A204.1 (cell line): ENCODE measurements at regions not wholly inside any gene's neighbourhood (a gene's known extent, or its start where the extent isn't known, plus 50 kb on each side); places are given as distances from the start of the nearest gene placed in this dataset.

Source experiments
- FAIRE-seq: peaks from 2 replicates; lab custom pipeline; 2012; peaks lifted over from hg19 to GRCh38; lab: Jason Lieb, UNC

DNA sequence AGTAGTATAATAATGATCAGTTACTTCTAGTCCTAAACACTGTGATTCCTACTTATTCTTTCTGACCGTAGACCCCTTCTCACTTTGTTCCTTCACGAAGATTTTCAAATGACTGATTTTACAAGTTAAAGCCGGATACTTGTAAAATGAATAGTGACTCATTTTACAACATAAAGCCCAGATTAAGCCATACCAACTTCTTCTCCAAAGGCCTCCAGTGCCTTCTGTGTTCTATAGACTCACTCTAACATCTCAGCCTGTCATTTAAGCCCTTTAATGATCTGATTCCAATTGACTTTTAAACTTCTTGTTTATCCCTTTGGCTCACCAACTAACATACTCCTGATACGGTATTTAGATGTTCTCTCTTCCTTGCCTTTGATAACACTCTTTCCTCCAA lies 480.0 kb upstream of the HS3ST1 start:
- no peak for FAIRE-seq

DNA sequence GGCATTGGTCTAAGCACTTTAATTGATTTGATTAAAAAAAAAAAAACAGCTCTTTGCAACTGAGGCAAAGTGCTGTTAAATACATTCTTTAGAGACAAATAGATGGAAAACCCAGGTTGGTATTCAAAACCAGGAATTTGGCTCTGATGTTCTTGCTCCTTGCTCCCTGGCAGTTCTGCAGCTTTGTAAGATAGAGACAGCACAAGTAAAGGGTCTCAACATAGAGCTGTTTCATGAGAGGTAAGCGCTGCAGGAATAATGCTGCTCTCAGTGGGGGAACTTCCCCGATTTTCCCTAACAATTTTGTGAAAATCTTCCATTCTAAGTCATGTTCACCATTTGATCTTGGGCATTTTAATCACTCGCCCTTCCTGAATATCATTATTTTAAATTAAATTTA lies 479.5 kb upstream of the HS3ST1 start:
- FAIRE-seq, result no peak

DNA sequence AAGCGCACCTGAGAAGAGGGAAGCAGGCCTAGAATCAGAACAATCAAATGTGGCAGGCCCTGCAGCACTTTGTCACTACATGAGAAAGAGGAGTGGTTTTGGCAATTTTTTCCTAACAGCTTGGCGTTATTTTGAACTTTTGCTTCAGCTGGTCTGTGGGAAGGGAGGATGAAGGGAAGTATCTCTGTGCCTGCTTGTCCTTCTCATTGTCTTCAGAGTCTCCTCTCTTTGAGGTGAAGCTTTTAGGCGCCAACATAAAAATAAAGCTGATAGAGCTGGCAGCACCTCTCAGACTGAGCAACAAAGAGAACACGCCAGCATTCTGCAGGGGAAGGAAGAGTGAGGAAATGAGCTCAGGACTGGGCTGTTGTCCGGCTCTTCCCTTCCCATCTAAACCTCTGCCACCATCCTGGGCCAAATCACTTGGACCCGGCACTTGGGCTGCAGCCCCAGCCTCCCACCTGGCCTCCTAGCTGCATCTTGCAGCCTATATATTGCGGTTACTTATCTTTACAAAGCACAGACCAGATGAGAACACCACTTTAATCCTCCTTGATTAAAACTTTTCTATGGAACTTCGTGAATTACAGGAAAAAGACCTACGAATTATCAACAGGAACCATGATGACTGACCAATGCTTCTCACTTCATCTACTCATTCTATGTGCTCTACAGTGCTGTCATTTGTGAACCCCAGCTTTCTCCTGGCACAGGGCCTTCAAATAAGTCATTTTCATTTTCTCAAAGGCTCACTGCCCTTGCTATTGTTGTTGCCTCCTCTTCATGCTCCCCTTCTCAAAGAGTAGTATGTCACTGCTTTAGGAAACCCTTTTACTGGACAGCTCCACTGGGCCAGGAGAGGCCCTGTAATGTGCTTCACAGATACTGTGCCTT lies 476.4 kb upstream of the HS3ST1 start:
- FAIRE-seq, result no peak

GRCh38 chr4:11904117-11904535 lies 475.4 kb upstream of the HS3ST1 start:
- no peak for FAIRE-seq

- FAIRE-seq, result no peak
Observed at GRCh38 chr4:11901089-11901488, 472.4 kb upstream of the HS3ST1 start.

GRCh38 chr4:11900359-11900758 lies 471.7 kb upstream of the HS3ST1 start:
- no peak for FAIRE-seq

DNA sequence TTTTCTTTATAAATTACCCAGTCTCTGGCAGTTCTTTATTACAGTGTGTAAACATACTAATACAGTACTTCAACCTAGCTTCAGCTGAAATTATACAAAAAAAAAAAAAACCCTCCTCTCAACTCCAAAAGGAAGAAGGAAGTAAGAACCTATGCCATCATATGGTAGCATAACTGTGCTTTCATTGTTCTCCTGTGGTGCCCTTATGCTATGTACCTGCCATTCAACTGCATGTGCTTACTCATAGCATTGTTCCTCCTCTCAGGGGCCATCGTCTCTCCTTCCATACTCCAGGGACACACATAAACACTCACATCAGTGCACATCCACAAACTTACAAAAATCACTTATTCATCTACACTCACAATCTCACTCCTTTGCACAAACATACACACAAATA lies 470.1 kb upstream of the HS3ST1 start:
- FAIRE-seq, result no peak

DNA sequence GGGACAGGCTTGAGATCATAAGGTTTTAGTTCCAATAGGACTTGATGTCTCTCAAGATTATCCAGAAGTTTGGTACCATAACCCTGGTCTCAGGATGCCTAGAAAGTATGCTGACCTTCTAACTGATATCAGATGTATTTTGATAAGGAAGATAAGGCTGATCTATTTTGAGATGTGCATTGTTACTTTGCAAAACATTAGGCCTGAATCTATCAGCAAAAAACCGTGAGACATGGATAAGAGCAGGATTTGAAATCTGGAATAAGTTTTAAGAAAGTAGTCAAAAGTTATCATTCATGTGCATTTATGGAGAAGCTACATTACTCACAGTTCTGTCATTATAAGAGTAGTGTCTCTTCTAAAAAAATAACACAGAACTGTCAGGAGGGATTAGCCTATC lies 467.1 kb upstream of the HS3ST1 start:
- no peak for FAIRE-seq

GRCh38 chr4:11894977-11895376 lies 466.3 kb upstream of the HS3ST1 start:
- no peak for FAIRE-seq

DNA sequence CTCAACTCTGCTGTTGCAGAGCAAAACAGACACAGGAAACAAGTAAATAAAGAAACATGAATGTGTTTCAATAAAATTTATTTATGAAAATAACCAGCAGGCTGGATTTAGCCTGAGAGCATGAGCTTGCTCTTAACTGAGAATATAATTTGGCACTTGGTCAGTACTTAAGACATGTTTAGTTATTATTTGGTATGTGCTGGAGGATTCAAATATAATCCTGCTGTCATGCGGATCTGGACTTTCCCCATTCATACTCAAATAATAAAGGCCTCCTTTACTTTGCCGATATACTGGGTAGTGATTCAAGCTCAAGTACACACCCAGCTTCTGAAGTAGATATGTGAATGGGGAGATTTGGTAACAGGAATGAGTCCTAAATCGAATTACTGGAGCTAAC lies 465.5 kb upstream of the HS3ST1 start:
- FAIRE-seq, result no peak

- FAIRE-seq, result no peak
Observed at GRCh38 chr4:11889099-11889498, 460.4 kb upstream of the HS3ST1 start.

- no peak for FAIRE-seq
Observed at GRCh38 chr4:11881947-11882346, 453.3 kb upstream of the HS3ST1 start.

DNA sequence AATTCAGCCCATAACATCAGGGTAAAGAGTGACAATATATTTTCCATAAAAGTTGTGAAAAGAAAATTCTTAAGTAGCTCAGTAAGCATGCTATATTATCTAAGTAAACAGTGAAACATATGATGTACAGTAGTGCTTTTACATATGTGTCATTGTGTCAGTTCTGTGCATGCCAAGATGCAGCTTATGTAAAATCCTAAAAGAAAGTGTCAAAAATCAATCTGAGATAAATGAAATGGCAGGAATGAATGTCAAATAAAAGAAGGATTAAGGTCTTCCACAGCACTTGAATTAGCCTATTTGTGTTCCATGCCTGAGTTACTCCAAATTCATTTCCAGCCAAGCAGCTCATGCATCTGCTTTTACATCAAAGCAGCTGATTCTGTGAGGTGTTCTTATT lies 452.7 kb upstream of the HS3ST1 start:
- no peak for FAIRE-seq

DNA sequence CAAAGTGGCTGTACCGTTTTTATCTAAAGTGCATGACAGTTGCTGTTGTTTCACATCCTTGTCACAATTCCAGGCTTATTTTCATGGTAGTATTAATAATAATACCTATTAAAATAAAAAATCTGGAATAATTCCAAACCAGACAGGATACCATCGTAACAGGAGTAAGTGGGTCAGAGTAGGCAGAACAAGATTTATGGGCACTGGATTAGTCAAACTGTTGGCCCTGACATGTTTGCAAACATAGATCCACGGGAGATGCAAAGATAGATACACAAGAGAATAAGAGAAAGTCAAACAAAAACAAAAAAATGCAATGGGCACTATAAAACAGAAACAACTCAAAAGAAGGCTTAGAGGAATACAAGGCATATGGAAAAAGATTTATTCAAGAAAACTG lies 449.5 kb upstream of the HS3ST1 start:
- no peak for FAIRE-seq

DNA sequence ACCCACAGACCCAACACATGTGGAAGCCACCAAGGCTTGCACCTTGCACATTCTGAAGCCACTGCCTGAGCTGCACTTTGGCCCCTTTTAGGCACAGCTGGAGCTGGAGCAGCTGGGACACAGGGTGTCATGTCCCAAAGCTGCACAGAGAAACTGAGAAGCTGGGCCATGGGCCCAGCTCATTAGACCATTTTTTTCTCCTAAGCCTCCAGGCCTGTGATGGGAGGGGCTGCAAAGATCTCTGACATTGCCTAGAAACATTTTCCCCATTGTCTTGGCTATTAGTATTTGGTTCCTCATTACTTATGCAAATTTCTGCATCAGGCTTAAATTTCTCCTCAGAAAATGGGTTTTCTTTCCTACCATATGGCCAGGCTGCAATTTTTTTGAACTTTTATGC lies 447.4 kb upstream of the HS3ST1 start:
- FAIRE-seq, result no peak

- FAIRE-seq, result no peak
Observed at GRCh38 chr4:11869191-11869870, 440.6 kb upstream of the HS3ST1 start.

- no peak for FAIRE-seq
Observed at GRCh38 chr4:11866391-11866790, 437.7 kb upstream of the HS3ST1 start.

DNA sequence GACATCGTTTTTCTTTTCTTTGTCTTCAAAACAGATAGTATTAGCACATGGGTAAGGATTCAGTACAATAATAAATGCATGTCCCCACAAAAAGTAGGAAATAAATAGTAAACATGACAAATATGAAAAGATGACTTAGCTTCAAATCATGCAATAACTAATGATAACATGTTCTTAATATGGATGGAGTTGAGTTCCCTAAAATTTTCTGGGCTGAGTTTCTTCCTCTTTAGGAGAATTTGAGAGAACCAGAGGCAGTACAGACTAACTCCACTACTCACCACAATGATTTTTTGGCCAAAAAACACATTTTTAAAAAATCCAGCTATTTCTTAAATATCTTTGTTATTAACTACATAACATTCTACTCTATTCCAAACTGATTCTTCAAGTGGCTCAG lies 432.3 kb upstream of the HS3ST1 start:
- FAIRE-seq, result no peak

DNA sequence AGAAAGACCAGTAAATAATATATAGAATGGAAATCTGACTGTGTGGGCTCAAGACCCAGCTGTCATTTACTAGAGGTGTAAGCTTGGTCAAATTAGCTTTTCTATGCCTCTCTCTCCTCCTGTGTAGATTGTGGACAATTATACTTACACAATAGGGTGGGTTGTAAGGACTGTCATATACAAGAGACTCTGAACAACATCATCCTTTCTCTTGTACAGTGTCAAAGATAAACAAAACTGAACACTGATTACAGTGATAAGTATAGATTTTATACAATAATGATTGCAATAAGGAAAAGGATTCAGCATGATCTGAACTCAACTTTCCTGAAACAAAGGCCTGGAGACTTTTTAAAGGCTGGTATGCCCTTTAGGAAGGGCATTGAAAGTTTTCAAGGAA lies 429.2 kb upstream of the HS3ST1 start:
- FAIRE-seq, result no peak

DNA sequence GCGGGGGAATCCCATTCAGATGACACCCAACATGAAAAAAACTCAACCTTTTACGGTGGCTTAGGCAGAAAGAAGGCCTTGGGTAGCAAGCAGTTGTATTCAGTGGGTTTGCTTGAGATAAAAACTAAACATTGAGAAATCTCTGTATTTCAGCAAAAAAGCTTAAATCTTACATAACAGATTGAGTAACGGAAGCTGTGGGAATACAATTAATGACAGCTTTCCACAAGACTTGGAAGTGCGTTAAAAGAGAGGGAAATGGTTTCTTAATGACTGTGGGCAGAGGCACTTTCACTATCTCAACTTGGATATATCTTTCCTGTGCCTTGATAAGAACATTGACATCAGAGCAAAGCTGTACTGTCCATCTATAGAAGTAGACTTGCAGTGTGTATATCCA lies 418.5 kb upstream of the HS3ST1 start:
- no peak for FAIRE-seq

GRCh38 chr4:11843927-11844326 lies 415.2 kb upstream of the HS3ST1 start:
- FAIRE-seq, result no peak

- no peak for FAIRE-seq
Observed at GRCh38 chr4:11843340-11843739, 414.6 kb upstream of the HS3ST1 start.

- no peak for FAIRE-seq
Observed at GRCh38 chr4:11842620-11843263, 414.0 kb upstream of the HS3ST1 start.
